WTC11 (cell line): ENCODE measurements at regions not wholly inside any gene's neighbourhood (a gene's known extent, or its start where the extent isn't known, plus 50 kb on each side); places are given as distances from the start of the nearest gene placed in this dataset.

ENCODE experiments used
- NR3C1 ChIP-seq: sonication (generic); formaldehyde crosslinking; conservative IDR thresholded peaks from 2 replicates; pipeline ENCODE4 v1.8.1; 2023; ENCODE audit warnings: low read depth, mild to moderate bottlenecking, missing genetic modification reagents
- TP53 ChIP-seq: sonication (generic); formaldehyde crosslinking; IDR thresholded peaks from 2 replicates; pipeline ENCODE4 v1.8.1; 2023; ENCODE audit warnings: mild to moderate bottlenecking, missing genetic modification reagents
- TF ChIP-seq, protein P1 (sequence below): fragments of 200-600 bp; IDR thresholded peaks from 2 replicates; pipeline ENCODE4 v1.8.0; 2022; ENCODE audit warnings: antibody characterized with exemption

DNA sequence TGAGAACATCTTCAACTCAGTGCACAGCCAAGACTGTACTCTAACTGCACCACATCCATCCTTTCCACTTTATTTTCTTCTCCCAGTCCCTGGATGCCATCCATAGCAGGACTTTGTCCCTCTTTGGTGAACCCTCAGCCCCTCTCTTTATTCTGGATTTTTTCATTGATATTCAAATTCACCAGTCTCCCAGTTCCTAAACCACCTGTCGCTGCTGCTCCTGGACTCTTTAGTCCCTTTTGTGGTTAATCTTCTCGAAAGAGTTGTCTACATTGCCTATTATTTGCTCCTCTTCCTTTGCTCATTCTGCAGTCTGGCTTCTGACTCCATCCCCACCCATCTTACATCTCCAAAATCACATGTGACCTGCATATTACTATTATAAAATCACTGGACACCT lies 59.4 kb upstream of the ZSWIM6 start:
- TF ChIP-seq, protein P1, sequence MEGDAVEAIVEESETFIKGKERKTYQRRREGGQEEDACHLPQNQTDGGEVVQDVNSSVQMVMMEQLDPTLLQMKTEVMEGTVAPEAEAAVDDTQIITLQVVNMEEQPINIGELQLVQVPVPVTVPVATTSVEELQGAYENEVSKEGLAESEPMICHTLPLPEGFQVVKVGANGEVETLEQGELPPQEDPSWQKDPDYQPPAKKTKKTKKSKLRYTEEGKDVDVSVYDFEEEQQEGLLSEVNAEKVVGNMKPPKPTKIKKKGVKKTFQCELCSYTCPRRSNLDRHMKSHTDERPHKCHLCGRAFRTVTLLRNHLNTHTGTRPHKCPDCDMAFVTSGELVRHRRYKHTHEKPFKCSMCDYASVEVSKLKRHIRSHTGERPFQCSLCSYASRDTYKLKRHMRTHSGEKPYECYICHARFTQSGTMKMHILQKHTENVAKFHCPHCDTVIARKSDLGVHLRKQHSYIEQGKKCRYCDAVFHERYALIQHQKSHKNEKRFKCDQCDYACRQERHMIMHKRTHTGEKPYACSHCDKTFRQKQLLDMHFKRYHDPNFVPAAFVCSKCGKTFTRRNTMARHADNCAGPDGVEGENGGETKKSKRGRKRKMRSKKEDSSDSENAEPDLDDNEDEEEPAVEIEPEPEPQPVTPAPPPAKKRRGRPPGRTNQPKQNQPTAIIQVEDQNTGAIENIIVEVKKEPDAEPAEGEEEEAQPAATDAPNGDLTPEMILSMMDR: no peak
- no peak for TF ChIP-seq NR3C1 (CRISPR knock-in tag)
- no peak for TF ChIP-seq TP53 (CRISPR knock-in tag)
